Activated CD4-positive, alpha-beta T cell treated with anti-CD3 and anti-CD28 coated beads, Interleukin-2, amount 50 U/mL, for 4 hours (primary cell): ENCODE measurements at regions not wholly inside any gene's neighbourhood (a gene's known extent, or its start where the extent isn't known, plus 50 kb on each side); places are given as distances from the start of the nearest gene placed in this dataset.
"Not testable (repeated sequence)": the region's sequence is repeated elsewhere in the genome, so short reads cannot be mapped to it uniquely, and the experiment has no call there.

ENCODE experiments used
- DNase-seq, 2 experiments: peaks; one replicate each; pipeline ENCODE4 v3.0.0-alpha.2; 2020

GRCh38 chr6:14583826-14584225, 466.3 kb downstream of the CD83 start:
- no peak for DNase-seq

GRCh38 chr6:14584450-14584849, 466.9 kb downstream of the CD83 start:
- DNase-seq = no peak

- DNase-seq = no peak
These were observed 468.1 kb downstream of the CD83 start for GRCh38 chr6:14585689-14586088.

- DNase-seq = no peak
These were observed 471.6 kb downstream of the CD83 start for GRCh38 chr6:14589175-14589574.

GRCh38 chr6:14590586-14590985, 473.0 kb downstream of the CD83 start:
- DNase-seq = no peak

- no peak for DNase-seq
These were observed 474.4 kb downstream of the CD83 start for GRCh38 chr6:14591998-14592397.

GRCh38 chr6:14593286-14593685, 475.7 kb downstream of the CD83 start:
- no peak for DNase-seq

- no peak for DNase-seq
These were observed 478.2 kb downstream of the CD83 start for GRCh38 chr6:14595751-14596150.

GRCh38 chr6:14596410-14596809, 478.8 kb downstream of the CD83 start:
- DNase-seq = no peak

- no peak for DNase-seq
These were observed 479.5 kb downstream of the CD83 start for GRCh38 chr6:14597090-14597489.

- DNase-seq = no peak
These were observed 480.7 kb downstream of the CD83 start for GRCh38 chr6:14598017-14598864.

- not testable (repeated sequence) for DNase-seq
These were observed 482.7 kb downstream of the CD83 start for GRCh38 chr6:14600306-14600705.

GRCh38 chr6:14601490-14601889, 483.9 kb downstream of the CD83 start:
- DNase-seq = no peak

GRCh38 chr6:14606353-14606752, 488.8 kb downstream of the CD83 start:
- no peak for DNase-seq

GRCh38 chr6:14610141-14610540, 492.6 kb downstream of the CD83 start:
- DNase-seq = no peak

GRCh38 chr6:14612016-14612980, 494.7 kb downstream of the CD83 start:
- DNase-seq = no peak

GRCh38 chr6:14614631-14615030, 497.1 kb downstream of the CD83 start:
- DNase-seq = no peak

GRCh38 chr6:14616656-14617055, 499.1 kb downstream of the CD83 start:
- DNase-seq = no peak

- DNase-seq = no peak
These were observed 501.3 kb downstream of the CD83 start for GRCh38 chr6:14618759-14619418.

- no peak for DNase-seq
These were observed 501.8 kb downstream of the CD83 start for GRCh38 chr6:14619419-14619781.

- no peak for DNase-seq
These were observed 502.9 kb downstream of the CD83 start for GRCh38 chr6:14620522-14620921.

- no peak for DNase-seq
These were observed 503.9 kb downstream of the CD83 start for GRCh38 chr6:14621518-14621917.

- DNase-seq = no peak
These were observed 504.5 kb downstream of the CD83 start for GRCh38 chr6:14622085-14622484.
